Stimulated activated CD4-positive, alpha-beta T cell treated with anti-CD3 and anti-CD28 coated beads, Interleukin-4, amount 100 ng/mL, for 1 hour (primary cell): ENCODE measurements at regions not wholly inside any gene's neighbourhood (a gene's known extent, or its start where the extent isn't known, plus 50 kb on each side); places are given as distances from the start of the nearest gene placed in this dataset.
"Not testable (repeated sequence)": the region's sequence is repeated elsewhere in the genome, so short reads cannot be mapped to it uniquely, and the experiment has no call there.

ENCODE experiments used
- DNase-seq: peaks from one replicate; pipeline ENCODE4 v3.0.0-alpha.2; 2020

GRCh38 chr2:242054881-242055801 is 185.6 kb downstream of the RTP5 start:
- DNase-seq: no peak

GRCh38 chr2:242056026-242056425 is 186.5 kb downstream of the RTP5 start:
- no peak for DNase-seq

GRCh38 chr2:242056785-242057184 is 187.3 kb downstream of the RTP5 start:
- DNase-seq: no peak

- no peak for DNase-seq
These were observed 188.0 kb downstream of the RTP5 start for GRCh38 chr2:242057379-242058040.

GRCh38 chr2:242058116-242058680 is 188.7 kb downstream of the RTP5 start:
- DNase-seq: no peak

- no peak for DNase-seq
These were observed 190.0 kb downstream of the RTP5 start for GRCh38 chr2:242059566-242059965.

- DNase-seq: no peak
These were observed 190.8 kb downstream of the RTP5 start for GRCh38 chr2:242060212-242060835.

GRCh38 chr2:242061930-242062329 is 192.4 kb downstream of the RTP5 start:
- DNase-seq: not testable (repeated sequence)

- DNase-seq: no peak
These were observed 193.9 kb downstream of the RTP5 start for GRCh38 chr2:242063436-242063835.

GRCh38 chr2:242063850-242064249 is 194.3 kb downstream of the RTP5 start:
- DNase-seq: no peak

GRCh38 chr2:242064364-242065250 is 195.1 kb downstream of the RTP5 start:
- DNase-seq: no peak

- no peak for DNase-seq
These were observed 195.9 kb downstream of the RTP5 start for GRCh38 chr2:242065426-242065825.

- DNase-seq: no peak
These were observed 199.5 kb downstream of the RTP5 start for GRCh38 chr2:242069018-242069417.

GRCh38 chr2:242069938-242070395 is 200.4 kb downstream of the RTP5 start:
- not testable (repeated sequence) for DNase-seq

- DNase-seq: not testable (repeated sequence)
These were observed 201.2 kb downstream of the RTP5 start for GRCh38 chr2:242070726-242071125.

GRCh38 chr2:242071377-242071776 is 201.8 kb downstream of the RTP5 start:
- not testable (repeated sequence) for DNase-seq

GRCh38 chr2:242071936-242072335 is 202.4 kb downstream of the RTP5 start:
- DNase-seq: not testable (repeated sequence)

- no peak for DNase-seq
These were observed 205.6 kb downstream of the RTP5 start for GRCh38 chr2:242075168-242075567.

GRCh38 chr2:242075696-242076095 is 206.2 kb downstream of the RTP5 start:
- DNase-seq: no peak

GRCh38 chr2:242076184-242076583 is 206.7 kb downstream of the RTP5 start:
- DNase-seq: not testable (repeated sequence)

- DNase-seq: not testable (repeated sequence)
These were observed 208.9 kb downstream of the RTP5 start for GRCh38 chr2:242078426-242078825.

GRCh38 chr2:242079792-242080191 is 210.3 kb downstream of the RTP5 start:
- not testable (repeated sequence) for DNase-seq
